Neuron (in vitro differentiated cells): ENCODE measurements at regions not wholly inside any gene's neighbourhood (a gene's known extent, or its start where the extent isn't known, plus 50 kb on each side); places are given as distances from the start of the nearest gene placed in this dataset.
"Not testable (repeated sequence)": the region's sequence is repeated elsewhere in the genome, so short reads cannot be mapped to it uniquely, and the experiment has no call there.

Source experiments
- H2AFZ ChIP-seq: one replicate; pipeline ENCODE4 v1.6.1; 2013; ENCODE audit warnings: low read depth, mild to moderate bottlenecking, inconsistent platforms, low read length, moderate library complexity
- H3K27me3 ChIP-seq: one replicate; pipeline ENCODE4 v1.6.1; 2013; ENCODE audit warnings: low read length; ENCODE audit not compliant: insufficient read depth
- H3K36me3 ChIP-seq: one replicate; pipeline ENCODE4 v1.6.1; 2013; ENCODE audit warnings: low read length; ENCODE audit not compliant: insufficient read depth
- H3K4me1 ChIP-seq: one replicate; pipeline ENCODE4 v1.6.1; 2013; ENCODE audit warnings: low read length; ENCODE audit not compliant: insufficient read depth
- H3K4me3 ChIP-seq: 2 replicates; pipeline ENCODE4 v1.5.1; 2013; ENCODE audit warnings: mild to moderate bottlenecking, low read length, moderate library complexity
- H3K9me3 ChIP-seq: one replicate; pipeline ENCODE4 v1.6.1; 2013; ENCODE audit warnings: low read length

GRCh38 chr9:25755951-25756350 lies 77.7 kb upstream of the TUSC1 start:
- Histone ChIP-seq H3K27me3 (no peaks in the 10 kb centered on the region), H2AFZ (no peak overlapping the region), H3K4me1 (no peaks in the 10 kb centered on the region), H3K9me3 (no peaks in the 10 kb centered on the region), H3K36me3 (no peaks in the 10 kb centered on the region), H3K4me3 (no peak overlapping the region)

GRCh38 chr9:25752398-25752797 lies 74.2 kb upstream of the TUSC1 start:
- no peaks in the 10 kb centered on the region for H3K4me1 ChIP-seq
- no peaks in the 10 kb centered on the region for H3K36me3 ChIP-seq
- no peak overlapping the region for H3K4me3 ChIP-seq
- H3K9me3 ChIP-seq = no peaks in the 10 kb centered on the region
- H2AFZ ChIP-seq = no peak overlapping the region
- H3K27me3 ChIP-seq = no peaks in the 10 kb centered on the region

DNA sequence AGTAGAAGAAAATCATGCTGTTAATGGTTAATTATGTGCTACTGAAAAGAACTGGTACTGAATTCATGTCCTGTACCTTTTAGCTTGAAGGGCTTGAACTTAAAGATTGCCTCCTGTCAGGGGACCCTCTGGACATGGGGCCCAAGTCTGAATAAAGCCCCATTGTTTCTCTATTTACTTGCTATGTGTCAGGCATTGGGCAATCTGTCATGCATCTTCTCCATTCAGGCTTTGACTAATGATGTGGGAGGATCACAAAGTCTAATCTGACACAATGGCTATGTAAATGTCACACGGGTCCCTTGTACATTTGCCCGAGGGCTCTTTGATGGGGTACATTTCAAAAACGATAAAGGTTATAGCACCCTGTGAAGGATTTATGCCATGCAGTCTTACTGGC lies 64.0 kb upstream of the TUSC1 start:
- H3K4me1 ChIP-seq = no peaks in the 10 kb centered on the region
- no peaks in the 10 kb centered on the region for H3K36me3 ChIP-seq
- H3K9me3 ChIP-seq = no peaks in the 10 kb centered on the region

DNA sequence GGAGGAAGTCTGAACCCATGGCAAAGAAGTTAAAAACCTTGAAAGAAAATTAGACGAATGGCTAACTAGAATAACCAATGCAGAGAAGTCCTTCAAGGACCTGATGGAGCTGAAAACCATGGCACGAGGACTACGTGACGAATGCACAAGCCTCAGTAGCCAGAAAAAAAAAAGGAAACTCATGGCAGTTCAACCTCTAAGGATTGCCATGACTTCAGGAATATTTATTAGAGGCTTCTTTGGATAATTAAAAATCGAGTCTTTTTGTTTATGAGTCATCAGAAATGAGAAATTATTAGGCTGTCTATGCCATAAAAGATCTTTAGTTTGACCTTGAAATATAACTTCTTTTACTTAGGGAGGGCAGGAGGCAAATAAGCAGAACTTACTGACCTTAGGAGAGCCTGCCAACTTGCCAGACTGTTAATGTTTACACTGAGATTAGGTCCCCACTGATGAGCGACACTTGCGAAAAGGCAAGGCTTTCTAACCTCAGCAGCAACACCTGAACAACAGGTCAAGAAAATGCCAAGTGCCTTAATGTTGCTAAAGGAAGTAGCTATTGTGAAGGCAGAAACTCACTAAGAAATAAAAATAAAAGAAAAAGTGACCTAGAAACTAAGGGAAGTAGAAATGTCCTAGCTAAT lies 55.2 kb upstream of the TUSC1 start:
- Histone ChIP-seq H3K4me1 (no peaks in the 10 kb centered on the region), H3K36me3 (no peaks in the 10 kb centered on the region), H2AFZ (no peak overlapping the region), H3K4me3 (no peak overlapping the region), H3K27me3 (no peaks in the 10 kb centered on the region), H3K9me3 (no peaks in the 10 kb centered on the region)

More for the DNA sequence above, 64.0 kb upstream of the TUSC1 start:
- Histone ChIP-seq H2AFZ (no peak overlapping the region), H3K4me3 (no peak overlapping the region), H3K27me3 (peaks cover 3% of the 10 kb centered on the region)

DNA sequence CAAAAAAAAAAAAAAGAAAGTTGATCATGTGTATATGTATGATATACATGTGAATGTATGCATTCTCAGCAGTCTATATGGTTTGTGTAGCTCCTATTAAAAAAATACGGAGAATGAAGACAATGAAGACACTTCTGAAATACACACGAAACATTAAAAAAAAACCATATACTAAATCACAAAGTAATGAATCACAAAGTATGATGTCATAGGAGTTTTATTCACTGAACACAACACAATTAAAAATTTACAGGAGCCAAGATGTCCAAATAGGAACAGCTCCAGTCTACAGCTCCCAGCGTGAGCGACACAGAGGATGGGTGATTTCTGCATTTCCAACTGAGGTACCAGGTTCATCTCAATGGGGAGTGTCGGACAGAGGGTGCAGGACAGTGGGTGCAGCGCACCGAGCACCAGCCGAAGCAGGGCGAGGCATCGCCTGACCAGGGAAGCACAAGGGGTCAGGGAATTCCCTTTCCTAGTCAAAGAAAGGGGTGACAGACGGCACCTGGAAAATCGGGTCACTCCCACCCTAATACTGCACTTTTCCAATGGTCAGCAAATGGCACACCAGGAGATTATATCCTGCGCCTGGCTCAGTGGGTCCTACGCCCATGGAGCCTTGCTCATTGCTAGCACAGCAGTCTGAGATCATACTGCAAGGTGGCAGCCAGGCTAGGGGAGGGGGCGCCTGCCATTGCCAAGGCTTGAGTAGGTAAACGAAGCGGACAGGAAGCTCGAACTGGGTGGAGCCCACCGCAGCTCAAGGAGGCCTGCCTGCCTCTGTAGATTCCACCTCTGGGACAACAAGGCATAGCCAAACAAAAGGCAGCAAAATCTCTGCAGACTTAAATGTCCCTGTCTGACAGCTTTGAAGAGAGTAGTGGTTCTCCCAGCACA lies 53.9 kb upstream of the TUSC1 start:
- H3K27me3 ChIP-seq, H3K4me3 ChIP-seq, H2AFZ ChIP-seq, H3K36me3 ChIP-seq, H3K4me1 ChIP-seq, H3K9me3 ChIP-seq: not testable (repeated sequence)
